ENCODE measurements at regions not wholly inside any gene's neighbourhood (a gene's known extent, or its start where the extent isn't known, plus 50 kb on each side); places are given as distances from the start of the nearest gene placed in this dataset.

GRCh38 chr3:154657218-154657617, 227.2 kb upstream of the GPR149 start:
- no peak for TF ChIP-seq POLR2A (IDR thresholded peaks at IDR 0.05)
- TF ChIP-seq CTCF (IDR thresholded peaks at IDR 0.05), result no peak
- TF ChIP-seq EP300 (IDR thresholded peaks at IDR 0.05), result no peak

Data from stomach (tissue), 4 donors.